Adrenal gland (tissue), 5 donors: ENCODE measurements at regions not wholly inside any gene's neighbourhood (a gene's known extent, or its start where the extent isn't known, plus 50 kb on each side); places are given as distances from the start of the nearest gene placed in this dataset.

Experiments
- POLR2A ChIP-seq, 2 donors: fragments of 450-650 bp; IDR thresholded peaks; one replicate each; pipeline ENCODE4 v1.6.1; 2017; ENCODE audit warnings: antibody characterized with exemption in 2 of 2, mild to moderate bottlenecking in 2 of 2, moderate library complexity in 1 of 2
- TF ChIP-seq, protein P1 (sequence below), 6 experiments: fragments of 450-650 bp in 4 of 6; fragments of 200-600 bp in 2 of 6; sonication (generic) in 1 of 6; IDR thresholded peaks; 1 replicate in 5 of 6; 2 replicates in 1 of 6; pipeline versions ENCODE4 v1.5.1 to v1.8.0; 2016 to 2021; ENCODE audit warnings: antibody characterized with exemption in 6 of 6, mild to moderate bottlenecking in 2 of 6, moderate library complexity in 1 of 6
- donor health status: DM: no; HTN: no; CAD: no.

DNA sequence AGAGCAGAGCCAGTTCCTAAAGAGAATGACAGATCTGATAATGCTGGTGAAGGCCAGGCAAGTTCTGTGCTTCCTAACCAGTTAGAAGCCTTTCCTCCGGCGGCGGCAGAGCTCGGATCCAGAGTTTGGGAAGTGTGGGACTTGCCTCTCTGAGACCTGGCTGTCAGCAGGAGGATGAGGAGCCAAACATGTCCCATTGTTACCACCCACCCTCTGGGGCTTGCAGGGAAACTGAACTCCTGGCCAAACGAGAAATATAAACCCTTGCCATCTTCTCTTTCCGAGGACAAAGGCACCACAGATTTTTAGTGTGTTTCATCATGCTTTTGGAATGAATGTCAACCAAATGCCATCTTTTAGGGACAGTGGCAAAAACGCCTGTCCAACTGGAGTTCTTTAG is 80.2 kb upstream of the SMURF2 start:
- TF ChIP-seq POLR2A (IDR thresholded peaks at IDR 0.05), result no peak
- TF ChIP-seq, protein P1, sequence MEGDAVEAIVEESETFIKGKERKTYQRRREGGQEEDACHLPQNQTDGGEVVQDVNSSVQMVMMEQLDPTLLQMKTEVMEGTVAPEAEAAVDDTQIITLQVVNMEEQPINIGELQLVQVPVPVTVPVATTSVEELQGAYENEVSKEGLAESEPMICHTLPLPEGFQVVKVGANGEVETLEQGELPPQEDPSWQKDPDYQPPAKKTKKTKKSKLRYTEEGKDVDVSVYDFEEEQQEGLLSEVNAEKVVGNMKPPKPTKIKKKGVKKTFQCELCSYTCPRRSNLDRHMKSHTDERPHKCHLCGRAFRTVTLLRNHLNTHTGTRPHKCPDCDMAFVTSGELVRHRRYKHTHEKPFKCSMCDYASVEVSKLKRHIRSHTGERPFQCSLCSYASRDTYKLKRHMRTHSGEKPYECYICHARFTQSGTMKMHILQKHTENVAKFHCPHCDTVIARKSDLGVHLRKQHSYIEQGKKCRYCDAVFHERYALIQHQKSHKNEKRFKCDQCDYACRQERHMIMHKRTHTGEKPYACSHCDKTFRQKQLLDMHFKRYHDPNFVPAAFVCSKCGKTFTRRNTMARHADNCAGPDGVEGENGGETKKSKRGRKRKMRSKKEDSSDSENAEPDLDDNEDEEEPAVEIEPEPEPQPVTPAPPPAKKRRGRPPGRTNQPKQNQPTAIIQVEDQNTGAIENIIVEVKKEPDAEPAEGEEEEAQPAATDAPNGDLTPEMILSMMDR (IDR thresholded peaks at IDR 0.05), result no peak
